VCaP (cell line): ENCODE measurements at regions not wholly inside any gene's neighbourhood (a gene's known extent, or its start where the extent isn't known, plus 50 kb on each side); places are given as distances from the start of the nearest gene placed in this dataset.

ENCODE experiments used
- H3K27ac ChIP-seq: fragments of 450-650 bp; 2 replicates; pipeline ENCODE4 v1.5.1; 2017
- TF ChIP-seq, protein P1 (sequence below): fragments of 450-650 bp; conservative IDR thresholded peaks from 2 replicates; pipeline ENCODE4 v1.5.1; 2017; ENCODE audit warnings: mild to moderate bottlenecking, moderate library complexity

DNA sequence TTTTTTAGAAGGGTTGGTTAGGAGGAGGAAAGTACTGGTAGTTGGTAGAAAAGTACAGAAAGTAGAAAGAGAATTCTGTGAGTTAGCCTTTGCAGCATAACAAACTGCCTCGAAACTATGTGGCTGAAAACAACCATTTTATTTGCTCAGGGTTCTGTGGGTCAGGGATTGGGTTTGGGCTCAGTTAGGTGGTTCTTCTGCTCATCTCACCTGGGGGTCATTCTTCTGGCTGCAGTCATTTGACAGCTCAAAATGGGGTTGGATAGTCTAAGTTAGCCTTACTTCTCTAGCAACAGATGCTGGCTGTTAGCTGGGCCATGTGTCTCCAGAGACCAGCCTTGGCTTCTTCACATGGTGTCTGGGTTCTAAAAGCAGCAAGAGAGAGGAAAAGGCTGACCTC lies 119.4 kb downstream of the SMIM20 start:
- H3K27ac ChIP-seq: no peak overlapping the region
- TF ChIP-seq, protein P1, sequence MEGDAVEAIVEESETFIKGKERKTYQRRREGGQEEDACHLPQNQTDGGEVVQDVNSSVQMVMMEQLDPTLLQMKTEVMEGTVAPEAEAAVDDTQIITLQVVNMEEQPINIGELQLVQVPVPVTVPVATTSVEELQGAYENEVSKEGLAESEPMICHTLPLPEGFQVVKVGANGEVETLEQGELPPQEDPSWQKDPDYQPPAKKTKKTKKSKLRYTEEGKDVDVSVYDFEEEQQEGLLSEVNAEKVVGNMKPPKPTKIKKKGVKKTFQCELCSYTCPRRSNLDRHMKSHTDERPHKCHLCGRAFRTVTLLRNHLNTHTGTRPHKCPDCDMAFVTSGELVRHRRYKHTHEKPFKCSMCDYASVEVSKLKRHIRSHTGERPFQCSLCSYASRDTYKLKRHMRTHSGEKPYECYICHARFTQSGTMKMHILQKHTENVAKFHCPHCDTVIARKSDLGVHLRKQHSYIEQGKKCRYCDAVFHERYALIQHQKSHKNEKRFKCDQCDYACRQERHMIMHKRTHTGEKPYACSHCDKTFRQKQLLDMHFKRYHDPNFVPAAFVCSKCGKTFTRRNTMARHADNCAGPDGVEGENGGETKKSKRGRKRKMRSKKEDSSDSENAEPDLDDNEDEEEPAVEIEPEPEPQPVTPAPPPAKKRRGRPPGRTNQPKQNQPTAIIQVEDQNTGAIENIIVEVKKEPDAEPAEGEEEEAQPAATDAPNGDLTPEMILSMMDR: no peak

DNA sequence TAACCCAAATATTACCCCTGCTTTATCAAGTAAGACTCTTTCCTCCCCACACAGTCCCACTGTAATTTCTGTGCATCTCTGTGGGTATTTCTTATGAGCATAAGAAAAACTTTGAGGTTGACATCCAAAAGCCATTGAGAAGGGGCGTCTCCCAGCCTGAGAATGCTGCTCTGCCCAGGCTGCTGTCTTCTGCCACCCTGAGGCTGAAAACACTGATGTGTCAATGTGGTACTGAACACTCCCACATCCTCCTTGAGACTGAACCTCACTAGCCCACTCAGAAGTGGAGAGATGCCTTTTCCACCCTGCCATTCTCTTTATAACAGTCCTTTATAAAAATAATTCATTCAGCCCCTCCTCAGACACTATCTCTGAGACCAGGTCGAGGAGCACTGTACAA lies 120.8 kb downstream of the SMIM20 start:
- TF ChIP-seq, protein P1: no peak
- H3K27ac ChIP-seq: no peak overlapping the region

DNA sequence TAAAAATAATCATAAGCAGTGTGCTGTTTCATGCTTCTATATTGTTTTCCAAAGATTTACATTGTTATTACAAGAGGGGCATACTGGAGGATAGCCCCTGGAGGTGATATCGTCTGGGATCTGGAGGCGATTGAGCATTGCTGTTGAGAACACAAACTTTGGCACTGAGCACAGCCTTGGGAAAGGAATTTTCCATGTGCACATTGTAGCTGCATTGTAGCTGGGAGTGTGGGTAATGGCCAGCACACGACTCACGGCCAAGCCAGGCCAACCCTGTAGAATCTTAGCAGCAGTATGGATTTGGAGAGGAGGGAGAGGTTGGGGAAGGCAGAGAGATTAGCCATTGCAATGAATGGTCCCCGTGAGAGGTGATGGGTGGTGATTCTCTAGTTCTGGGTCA lies 121.9 kb downstream of the SMIM20 start:
- TF ChIP-seq, protein P1: no peak
- no peak overlapping the region for H3K27ac ChIP-seq

DNA sequence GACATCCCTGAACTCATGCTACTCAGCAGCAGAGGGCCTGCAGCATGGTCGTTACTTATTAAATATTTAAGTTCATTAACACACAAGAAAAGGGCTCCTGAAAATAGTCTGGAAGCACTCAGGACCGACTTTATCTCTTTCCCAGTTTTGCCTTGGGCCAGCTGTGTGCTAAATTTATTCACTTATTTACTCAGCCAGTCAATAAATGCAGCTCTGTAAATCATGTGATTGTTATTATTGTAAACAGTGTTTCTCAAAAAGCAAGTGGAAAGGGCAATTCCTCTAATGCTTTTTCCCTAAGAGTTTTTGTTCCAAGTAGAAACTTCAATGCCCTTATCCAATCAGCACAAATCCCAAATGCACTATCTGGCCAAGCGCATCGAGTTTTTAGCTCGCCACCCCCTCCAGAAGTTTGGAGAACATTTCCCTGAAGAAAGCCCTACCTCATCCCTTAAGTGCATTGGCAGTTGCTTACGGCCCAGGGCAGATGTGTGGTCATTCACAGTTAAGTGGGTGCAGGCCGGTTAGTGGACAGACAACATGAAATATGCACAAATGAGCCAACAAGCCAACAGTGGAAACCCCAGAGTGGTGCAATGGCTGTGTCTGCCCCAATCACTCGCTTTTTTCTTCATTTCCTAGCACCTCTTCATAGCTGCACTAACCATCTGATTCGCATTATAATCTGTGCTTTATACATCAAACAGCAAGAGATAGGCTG lies 125.8 kb downstream of the SMIM20 start:
- TF ChIP-seq, protein P1: no peak
- no peak overlapping the region; the same call in 1 of the 2 replicates for H3K27ac ChIP-seq

DNA sequence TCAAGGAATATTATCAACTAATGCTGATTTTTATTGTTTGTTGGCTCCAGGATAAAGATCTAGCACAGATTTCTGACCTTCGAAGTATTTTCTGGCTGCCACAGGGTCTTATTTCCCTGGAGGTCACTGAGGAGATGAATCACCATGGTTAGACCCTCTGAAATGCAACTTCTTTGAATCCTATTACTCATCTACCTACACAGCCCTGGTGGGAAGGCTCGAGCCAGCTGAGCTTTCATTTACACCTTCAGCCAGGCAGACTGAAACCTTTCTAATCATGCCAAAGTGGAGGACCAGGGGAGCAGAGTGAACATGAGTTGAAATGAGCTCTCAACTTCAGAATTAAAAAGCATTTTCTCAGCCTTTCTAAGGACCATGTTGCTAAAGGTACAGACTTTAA lies 130.5 kb downstream of the SMIM20 start:
- TF ChIP-seq, protein P1: no peak
- no peak overlapping the region for H3K27ac ChIP-seq

DNA sequence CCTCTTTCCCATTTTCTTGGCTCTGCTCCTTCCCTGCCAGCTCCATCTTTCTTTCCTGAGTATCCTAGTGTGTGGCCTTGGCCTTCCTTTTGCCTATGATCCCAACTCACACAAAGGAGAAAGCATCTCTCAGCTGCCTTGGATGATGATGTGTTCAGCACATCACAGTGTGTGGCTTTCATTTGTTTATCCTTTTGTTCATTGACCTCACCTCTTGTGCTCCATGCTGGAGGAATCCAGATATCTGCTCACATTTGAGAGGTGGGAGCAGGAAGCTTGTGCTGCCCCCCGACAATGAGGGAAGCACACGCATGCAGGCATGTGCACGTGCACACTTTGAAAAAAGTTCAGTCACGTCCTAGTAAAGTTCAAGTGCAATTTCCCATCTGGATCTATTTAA lies 131.0 kb downstream of the SMIM20 start:
- TF ChIP-seq, protein P1: no peak

DNA sequence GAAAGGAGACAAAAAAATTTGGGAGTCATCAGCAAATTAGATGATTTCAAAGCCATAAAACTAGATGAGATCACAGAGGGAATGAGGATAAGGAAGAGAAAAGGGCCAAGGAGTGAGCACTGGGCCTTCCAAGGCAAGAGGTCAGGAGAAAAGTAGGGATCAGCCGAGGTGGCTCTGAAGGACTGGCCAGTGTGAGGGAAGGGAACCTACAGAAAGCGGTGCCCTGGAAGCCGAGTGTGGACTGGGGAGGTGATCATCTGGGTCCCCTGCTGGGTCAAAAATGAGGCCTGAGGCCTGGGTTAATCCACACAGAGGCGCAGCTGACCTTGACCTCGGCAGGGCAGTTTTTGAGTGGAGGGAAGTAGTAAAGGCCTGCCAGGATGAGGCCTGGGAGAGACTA lies 133.8 kb downstream of the SMIM20 start:
- TF ChIP-seq, protein P1: no peak

More for the DNA sequence above, 131.0 kb downstream of the SMIM20 start:
- no peak overlapping the region for H3K27ac ChIP-seq

More for the DNA sequence above, 133.8 kb downstream of the SMIM20 start:
- no peak overlapping the region for H3K27ac ChIP-seq
